Large intestine (tissue), 3 donors: ENCODE measurements at regions not wholly inside any gene's neighbourhood (a gene's known extent, or its start where the extent isn't known, plus 50 kb on each side); places are given as distances from the start of the nearest gene placed in this dataset.

Source experiments
- DNase-seq, 2 donors: peaks; one replicate each; pipeline versions ENCODE4 v3.0.0 to v3.0.0-alpha.2; 2013
- H3K27ac ChIP-seq: one replicate; pipeline ENCODE4 v1.5.1; 2013; ENCODE audit warnings: low read length
- H3K27me3 ChIP-seq: 2 replicates; pipeline ENCODE4 v1.6.1; 2013; ENCODE audit warnings: low read length; ENCODE audit not compliant: control insufficient read depth, insufficient read depth
- H3K36me3 ChIP-seq: 2 replicates; pipeline ENCODE4 v1.6.1; 2013; ENCODE audit warnings: low read length; ENCODE audit not compliant: control insufficient read depth, insufficient read depth
- H3K4me1 ChIP-seq: one replicate; pipeline ENCODE4 v1.6.1; 2013; ENCODE audit warnings: low read length; ENCODE audit not compliant: control insufficient read depth, insufficient read depth
- H3K4me3 ChIP-seq: one replicate; pipeline ENCODE4 v1.5.1; 2013; ENCODE audit warnings: low read length
- H3K9me3 ChIP-seq: one replicate; pipeline ENCODE4 v1.6.1; 2013; ENCODE audit warnings: mild to moderate bottlenecking, low read depth, low read length, moderate library complexity; ENCODE audit not compliant: control insufficient read depth
- WGBS: methylation state at CpG from one replicate; pipeline ENCODE4 v1.1.5; 2013; ENCODE audit warnings: low lambda C conversion rate; ENCODE audit not compliant: insufficient coverage; 5-methylcytosine and 5-hydroxymethylcytosine counted together

DNA sequence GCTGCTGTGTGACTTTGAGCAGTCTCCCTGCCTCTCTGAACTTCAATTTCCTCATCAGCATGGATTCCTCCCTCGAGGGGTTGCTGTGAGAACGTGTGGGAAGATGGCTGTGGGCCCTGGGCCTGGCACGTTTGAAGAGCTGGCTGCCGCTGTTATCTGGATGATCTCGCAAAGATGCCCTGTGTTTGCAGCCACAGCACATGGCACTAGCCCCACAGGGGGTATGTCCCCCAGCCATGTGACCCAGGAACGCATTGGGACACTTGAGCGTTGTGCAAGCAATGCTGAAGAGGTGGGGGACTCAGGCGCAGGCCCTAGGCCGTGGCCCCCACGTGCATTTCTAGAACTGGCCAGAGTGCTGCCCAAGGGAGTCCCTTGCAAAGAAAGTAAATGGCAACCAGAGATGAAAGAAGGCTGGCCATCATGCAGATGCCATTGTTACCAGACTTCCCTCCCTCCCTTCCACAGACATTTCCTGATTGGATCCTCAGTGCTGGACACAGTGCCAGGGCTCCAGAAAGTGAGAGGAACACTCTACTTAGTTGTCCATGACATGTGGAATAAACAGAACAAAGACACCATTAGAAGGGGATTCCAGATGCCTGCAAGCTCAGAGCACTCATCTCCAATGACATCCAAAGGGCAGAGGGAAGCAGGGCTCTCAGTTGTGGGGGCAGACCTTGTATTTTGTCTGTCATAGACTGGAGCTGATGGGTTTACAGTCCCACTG is 65.1 kb upstream of the NEURL1B start:
- no CpG with 5 or more reads among the region's 10 CpGs for WGBS
- Histone ChIP-seq H3K36me3 (no peaks in the 10 kb centered on the region), H3K4me3 (no peak overlapping the region), H3K27ac (no peak overlapping the region), H3K9me3 (no peaks in the 10 kb centered on the region), H3K27me3 (no peaks in the 10 kb centered on the region), H3K4me1 (no peaks in the 10 kb centered on the region)
- DNase-seq = no peak

DNA sequence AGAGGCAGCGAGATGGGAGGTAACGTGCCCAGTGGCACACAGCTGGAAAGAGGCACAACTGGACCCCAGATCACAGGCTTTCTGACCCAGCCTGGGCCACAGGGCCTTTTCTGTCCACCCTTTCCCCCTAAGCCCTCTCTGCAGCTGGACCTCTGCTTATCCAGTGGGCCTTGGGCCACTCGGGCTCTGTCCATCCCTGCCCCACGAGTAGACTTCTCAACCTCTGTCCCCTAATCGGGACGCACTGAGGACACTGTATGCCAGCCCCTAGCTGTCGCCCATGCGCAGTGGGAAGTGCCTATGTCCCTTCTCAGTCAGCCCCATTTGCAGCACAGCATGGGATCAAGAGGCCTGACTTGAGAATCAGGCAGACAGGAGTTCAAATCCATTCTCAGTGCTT is 65.6 kb upstream of the NEURL1B start:
- H3K27ac ChIP-seq = no peak overlapping the region
- no peak for DNase-seq
- no CpG with 5 or more reads among the region's 8 CpGs for WGBS
- H3K36me3 ChIP-seq = no peaks in the 10 kb centered on the region
- no peak overlapping the region for H3K4me3 ChIP-seq
- no peaks in the 10 kb centered on the region for H3K27me3 ChIP-seq
- H3K9me3 ChIP-seq = no peaks in the 10 kb centered on the region
- peaks cover under 1% of the 10 kb centered on the region for H3K4me1 ChIP-seq

DNA sequence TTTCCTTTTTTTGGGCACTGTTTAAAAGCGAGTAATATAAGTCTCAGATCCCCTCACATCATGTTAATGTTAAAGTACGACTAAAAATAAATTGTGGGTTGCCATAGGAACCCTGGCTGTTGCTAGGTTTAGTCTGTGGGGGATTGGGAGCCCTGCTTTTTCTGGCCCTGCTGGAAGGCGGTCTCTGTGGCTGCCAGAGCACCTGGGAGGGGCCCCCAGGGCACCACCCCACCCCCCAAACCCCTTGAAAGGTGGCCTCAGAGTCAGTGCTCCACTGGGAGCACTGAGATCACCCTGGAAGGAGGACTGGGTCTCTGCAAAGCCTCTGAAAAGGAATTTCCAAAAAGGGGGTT is 66.2 kb upstream of the NEURL1B start:
- no peak overlapping the region for H3K4me3 ChIP-seq
- WGBS = 33% methylated on average over 1 of the region's 3 CpGs
- DNase-seq = peak in 1 of 2 donors; percentile 36
- no peaks in the 10 kb centered on the region for H3K9me3 ChIP-seq
- no peaks in the 10 kb centered on the region for H3K36me3 ChIP-seq
- peaks cover 6% of the 10 kb centered on the region for H3K4me1 ChIP-seq
- no peak overlapping the region for H3K27ac ChIP-seq
- no peaks in the 10 kb centered on the region for H3K27me3 ChIP-seq

DNA sequence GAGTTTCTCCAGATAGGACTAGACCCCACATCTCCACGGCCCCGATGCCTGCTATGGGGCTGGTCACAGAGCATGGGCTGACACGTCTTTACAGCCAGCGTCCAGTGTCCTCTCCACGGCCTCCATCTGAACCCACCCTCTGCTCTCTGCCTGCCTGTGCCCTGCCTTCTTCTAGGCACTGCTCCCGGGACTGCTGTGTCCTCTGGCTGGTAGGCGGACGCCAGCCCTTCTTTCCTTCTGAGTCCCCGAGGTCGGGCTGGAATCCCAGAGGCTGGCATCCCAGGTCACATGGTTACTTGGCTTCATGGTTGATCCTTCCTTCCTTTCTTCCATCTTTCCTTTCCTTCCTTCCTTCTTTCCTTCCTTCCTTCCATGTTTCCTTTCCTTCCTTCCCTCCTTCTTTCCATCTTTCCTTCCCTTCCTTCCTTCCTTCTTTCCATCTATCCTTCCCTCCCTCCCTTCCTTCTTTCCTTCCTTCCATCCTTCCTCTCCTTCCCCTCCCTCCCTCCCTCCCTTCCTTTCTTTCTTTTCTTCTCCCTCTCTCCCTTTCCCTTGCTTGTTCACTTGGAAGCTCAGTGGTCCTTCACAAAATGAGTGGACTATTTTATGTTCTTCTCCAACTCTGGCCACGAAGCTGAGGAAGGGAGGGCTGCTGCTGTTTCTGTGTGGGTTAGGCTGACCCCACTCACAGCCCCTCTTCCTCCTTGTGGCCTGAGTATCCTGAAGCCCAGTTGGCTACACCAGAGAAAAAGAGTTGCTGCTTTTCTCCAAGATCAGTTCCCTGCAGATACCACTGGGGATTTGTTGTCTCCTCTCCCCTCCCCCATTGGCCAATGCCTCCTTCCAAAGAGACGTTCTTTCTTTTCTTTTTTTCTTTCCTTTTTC is 66.8 kb upstream of the NEURL1B start:
- no peaks in the 10 kb centered on the region for H3K36me3 ChIP-seq
- 75% methylated on average over 3 of the region's 12 CpGs for WGBS
- DNase-seq = no peak
- no peaks in the 10 kb centered on the region for H3K27me3 ChIP-seq
- H3K9me3 ChIP-seq = no peaks in the 10 kb centered on the region
- H3K4me1 ChIP-seq = peaks cover 7% of the 10 kb centered on the region
- peak overlapping the region; percentile 41 for H3K27ac ChIP-seq
- H3K4me3 ChIP-seq = no peak overlapping the region

DNA sequence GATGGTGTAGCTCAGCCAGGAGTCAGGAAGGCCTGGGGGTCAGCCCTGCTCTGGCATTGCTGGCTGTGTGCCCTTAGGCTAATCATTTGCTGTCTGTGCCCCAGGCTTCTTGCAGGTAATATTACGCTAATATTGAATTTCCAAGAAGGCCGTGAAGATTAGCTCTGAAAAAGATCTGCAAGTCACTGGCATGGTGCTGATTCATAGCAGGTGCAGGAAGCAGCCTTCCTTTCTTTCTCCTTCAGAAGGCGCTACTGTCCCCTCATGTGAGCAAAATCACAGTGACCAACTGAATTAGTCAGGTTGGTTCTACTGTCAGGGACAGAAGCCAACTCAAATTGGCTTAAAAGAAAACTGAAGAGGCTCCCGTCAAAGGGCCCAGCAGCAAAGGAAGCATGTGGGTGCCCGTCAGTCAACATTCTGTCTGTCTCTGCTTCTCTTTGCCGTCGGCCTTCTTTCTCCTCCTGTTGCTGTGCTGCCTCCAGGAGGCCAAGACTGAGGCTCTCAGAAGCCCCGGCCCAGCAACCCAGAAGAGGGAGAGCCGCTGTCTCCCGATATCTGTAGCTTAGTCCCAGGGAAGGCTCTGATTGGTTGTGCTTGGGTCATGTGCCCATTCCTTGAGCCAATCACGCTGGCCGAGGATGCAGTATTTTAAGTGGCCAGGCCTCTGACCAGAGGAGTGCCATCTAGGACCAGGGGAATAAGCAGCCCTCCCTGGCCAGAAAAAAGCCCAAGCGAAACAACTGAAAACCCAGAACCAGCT is 67.8 kb upstream of the NEURL1B start:
- WGBS = no CpG with 5 or more reads among the region's 13 CpGs
- Histone ChIP-seq H3K4me3 (no peak overlapping the region), H3K27ac (no peak overlapping the region), H3K36me3 (no peaks in the 10 kb centered on the region), H3K27me3 (no peaks in the 10 kb centered on the region), H3K9me3 (no peaks in the 10 kb centered on the region), H3K4me1 (peaks cover 7% of the 10 kb centered on the region)
- no peak for DNase-seq

DNA sequence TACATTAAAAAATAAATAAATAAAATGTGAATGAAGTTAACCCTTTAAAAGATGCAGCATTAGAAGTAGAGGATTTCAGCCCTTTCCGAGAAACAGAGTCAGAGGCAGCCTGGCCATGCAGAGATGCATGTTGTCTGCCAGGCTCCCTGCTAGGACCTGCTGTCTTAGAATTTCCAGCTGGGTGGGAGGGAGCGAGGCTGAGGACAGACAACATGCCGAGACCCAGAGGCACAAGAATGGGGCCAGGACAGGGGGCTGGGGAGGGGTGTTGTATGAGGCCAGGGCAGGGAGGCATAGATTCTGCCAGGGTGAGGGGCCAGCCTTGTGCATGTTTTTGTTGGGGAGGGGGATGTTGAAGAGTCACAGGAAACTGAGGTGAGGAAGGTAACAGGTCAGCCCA is 68.6 kb upstream of the NEURL1B start:
- Histone ChIP-seq H3K9me3 (no peaks in the 10 kb centered on the region), H3K27me3 (no peaks in the 10 kb centered on the region), H3K36me3 (no peaks in the 10 kb centered on the region), H3K4me1 (peaks cover 7% of the 10 kb centered on the region), H3K4me3 (no peak overlapping the region), H3K27ac (no peak overlapping the region)
- WGBS = no CpG with 5 or more reads among the region's 3 CpGs
- DNase-seq = no peak

DNA sequence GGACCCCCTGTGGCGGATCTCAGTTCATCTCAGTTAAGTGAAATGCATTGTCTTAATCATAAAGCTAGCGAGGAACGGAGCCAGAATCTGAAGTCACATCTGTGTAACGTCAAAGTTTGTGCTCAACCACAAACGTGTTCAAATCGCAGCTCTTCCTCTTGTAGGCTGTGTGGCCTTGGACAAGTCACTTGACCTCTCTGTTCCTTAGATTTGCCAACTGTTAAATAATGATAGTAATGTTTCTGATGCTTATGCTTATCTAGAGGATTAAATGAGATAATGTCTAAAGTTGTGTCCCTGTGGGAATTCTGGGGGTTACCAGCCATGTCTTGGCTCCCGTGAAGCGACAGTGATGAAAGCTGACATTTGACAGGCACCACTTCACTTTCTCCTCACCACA is 69.2 kb upstream of the NEURL1B start:
- no CpG with 5 or more reads among the region's 8 CpGs for WGBS
- no peaks in the 10 kb centered on the region for H3K36me3 ChIP-seq

DNA sequence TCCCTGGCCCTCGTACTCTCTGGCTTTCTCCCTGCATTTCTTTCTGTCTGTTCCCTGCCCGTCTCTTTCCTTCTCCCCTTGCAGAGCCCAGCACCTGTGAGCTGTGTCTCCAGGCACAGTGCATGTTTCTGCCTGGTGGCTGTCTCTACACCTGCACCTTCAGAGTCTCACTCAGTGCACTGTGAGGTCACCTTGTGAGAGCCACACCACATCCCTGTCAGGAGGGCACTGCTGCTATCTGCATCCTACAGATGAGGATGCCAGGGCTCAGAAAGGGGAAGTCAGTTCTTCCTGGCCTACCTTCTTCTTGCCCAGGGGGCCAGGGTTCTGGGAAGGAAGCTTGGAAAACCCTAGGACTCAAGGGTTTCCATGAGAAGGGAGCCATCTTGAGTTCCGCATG is 69.7 kb upstream of the NEURL1B start:
- DNase-seq = no peak
- WGBS = no CpG with 5 or more reads among the region's 3 CpGs
- Histone ChIP-seq H3K27me3 (no peaks in the 10 kb centered on the region), H3K4me3 (no peak overlapping the region), H3K4me1 (peaks cover 7% of the 10 kb centered on the region), H3K9me3 (no peaks in the 10 kb centered on the region), H3K27ac (no peak overlapping the region), H3K36me3 (no peaks in the 10 kb centered on the region)

More for the DNA sequence above, 69.2 kb upstream of the NEURL1B start:
- Histone ChIP-seq H3K4me1 (peaks cover 7% of the 10 kb centered on the region), H3K4me3 (no peak overlapping the region), H3K9me3 (no peaks in the 10 kb centered on the region), H3K27ac (no peak overlapping the region), H3K27me3 (no peaks in the 10 kb centered on the region)
- DNase-seq = no peak

DNA sequence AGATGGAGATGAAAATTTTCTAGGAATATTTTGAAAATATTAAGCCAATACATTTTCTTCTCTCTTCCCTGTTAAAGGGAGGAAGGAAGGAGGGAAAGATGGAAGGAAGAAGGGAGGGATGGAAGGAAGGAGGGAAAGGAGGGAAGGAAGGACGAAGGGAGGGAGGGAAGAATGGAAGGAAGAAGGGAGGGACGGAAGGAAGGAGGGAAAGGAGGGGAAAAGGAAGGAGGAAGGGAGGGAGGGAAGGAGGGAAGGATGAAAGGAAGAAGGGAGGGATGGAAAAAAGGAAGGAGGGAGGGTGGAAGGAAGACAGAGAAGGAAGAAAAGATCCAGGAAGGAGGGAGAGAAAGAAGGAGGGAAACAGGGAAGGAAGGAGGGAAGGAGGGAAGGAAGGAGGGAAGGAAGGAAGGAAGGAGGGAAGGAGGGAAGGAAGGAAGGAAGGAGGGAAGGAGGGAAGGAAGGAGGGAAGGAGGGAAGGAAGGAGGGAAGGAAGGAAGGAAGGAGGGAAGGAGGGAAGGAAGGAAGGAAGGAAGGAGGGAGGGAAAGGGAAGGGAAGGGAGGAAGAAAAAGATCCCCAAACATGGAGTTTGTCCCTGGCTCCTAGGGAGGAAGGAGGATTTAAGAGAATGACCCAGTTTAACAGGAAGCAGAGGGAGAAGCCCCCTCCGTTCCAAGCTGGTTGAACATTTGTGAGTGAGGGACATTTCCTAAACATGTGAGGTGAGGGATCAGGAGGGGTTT is 70.3 kb upstream of the NEURL1B start:
- no peak for DNase-seq
- peaks cover 11% of the 10 kb centered on the region for H3K4me1 ChIP-seq
- no peaks in the 10 kb centered on the region for H3K9me3 ChIP-seq
- H3K27me3 ChIP-seq = no peaks in the 10 kb centered on the region
- H3K4me3 ChIP-seq = no peak overlapping the region
- no peak overlapping the region for H3K27ac ChIP-seq
- 68% methylated on average over 2 of the region's 3 CpGs for WGBS
- no peaks in the 10 kb centered on the region for H3K36me3 ChIP-seq
